ENCODE measurements at regions not wholly inside any gene's neighbourhood (a gene's known extent, or its start where the extent isn't known, plus 50 kb on each side); places are given as distances from the start of the nearest gene placed in this dataset.

- TF ChIP-seq ZNF658 (tag by site-specific recombination; IDR thresholded peaks at IDR 0.05), result no peak
- no peak for TF ChIP-seq REST (tag by site-specific recombination; IDR thresholded peaks at IDR 0.05)
- no peak for TF ChIP-seq ZNF146 (tag by site-specific recombination; IDR thresholded peaks at IDR 0.05)
Observed at GRCh38 chr5:51214746-51215145, 168.5 kb upstream of the ISL1 start.
